Activated CD4-positive, alpha-beta T cell treated with anti-CD3 and anti-CD28 coated beads for 24 hours (primary cell): ENCODE measurements at regions not wholly inside any gene's neighbourhood (a gene's known extent, or its start where the extent isn't known, plus 50 kb on each side); places are given as distances from the start of the nearest gene placed in this dataset.

Source experiments
- DNase-seq, 2 donors: peaks; one replicate each; pipeline ENCODE4 v3.0.0-alpha.2; 2020; ENCODE audit warnings: low read depth in 2 of 2

GRCh38 chr18:6465281-6465680 lies 50.6 kb upstream of the L3MBTL4 start:
- DNase-seq = no peak

- no peak for DNase-seq
These were observed 61.5 kb upstream of the L3MBTL4 start for GRCh38 chr18:6476190-6476589.

- no peak for DNase-seq
These were observed 62.2 kb upstream of the L3MBTL4 start for GRCh38 chr18:6476880-6477279.

GRCh38 chr18:6478121-6478520 lies 63.4 kb upstream of the L3MBTL4 start:
- DNase-seq = no peak

GRCh38 chr18:6479699-6480098 lies 65.0 kb upstream of the L3MBTL4 start:
- no peak for DNase-seq

- no peak for DNase-seq
These were observed 67.7 kb upstream of the L3MBTL4 start for GRCh38 chr18:6482198-6482977.

GRCh38 chr18:6484659-6485058 lies 69.9 kb upstream of the L3MBTL4 start:
- no peak for DNase-seq

GRCh38 chr18:6486313-6486712 lies 71.6 kb upstream of the L3MBTL4 start:
- DNase-seq = no peak

- DNase-seq = no peak
These were observed 72.2 kb upstream of the L3MBTL4 start for GRCh38 chr18:6486764-6487426.

- no peak for DNase-seq
These were observed 73.3 kb upstream of the L3MBTL4 start for GRCh38 chr18:6487968-6488367.

- no peak for DNase-seq
These were observed 74.2 kb upstream of the L3MBTL4 start for GRCh38 chr18:6488956-6489355.

- DNase-seq = no peak
These were observed 75.3 kb upstream of the L3MBTL4 start for GRCh38 chr18:6489977-6490376.

GRCh38 chr18:6493194-6493593 lies 78.5 kb upstream of the L3MBTL4 start:
- DNase-seq = no peak

- no peak for DNase-seq
These were observed 80.8 kb upstream of the L3MBTL4 start for GRCh38 chr18:6495536-6495935.

- DNase-seq = no peak
These were observed 82.8 kb upstream of the L3MBTL4 start for GRCh38 chr18:6497543-6497942.

GRCh38 chr18:6498289-6498856 lies 83.7 kb upstream of the L3MBTL4 start:
- no peak for DNase-seq

- DNase-seq = no peak
These were observed 90.1 kb upstream of the L3MBTL4 start for GRCh38 chr18:6504605-6505497.

- no peak for DNase-seq
These were observed 90.8 kb upstream of the L3MBTL4 start for GRCh38 chr18:6505498-6505875.

- no peak for DNase-seq
These were observed 94.7 kb upstream of the L3MBTL4 start for GRCh38 chr18:6509417-6509816.

- no peak for DNase-seq
These were observed 95.1 kb upstream of the L3MBTL4 start for GRCh38 chr18:6509832-6510231.

- DNase-seq = no peak
These were observed 106.2 kb upstream of the L3MBTL4 start for GRCh38 chr18:6520901-6521300.

GRCh38 chr18:6521803-6522418 lies 107.2 kb upstream of the L3MBTL4 start:
- peak in 1 of 2 donors; percentile 0 for DNase-seq
